ENCODE measurements at regions not wholly inside any gene's neighbourhood (a gene's known extent, or its start where the extent isn't known, plus 50 kb on each side); places are given as distances from the start of the nearest gene placed in this dataset.
"Not testable (repeated sequence)": the region's sequence is repeated elsewhere in the genome, so short reads cannot be mapped to it uniquely, and the experiment has no call there.

DNA sequence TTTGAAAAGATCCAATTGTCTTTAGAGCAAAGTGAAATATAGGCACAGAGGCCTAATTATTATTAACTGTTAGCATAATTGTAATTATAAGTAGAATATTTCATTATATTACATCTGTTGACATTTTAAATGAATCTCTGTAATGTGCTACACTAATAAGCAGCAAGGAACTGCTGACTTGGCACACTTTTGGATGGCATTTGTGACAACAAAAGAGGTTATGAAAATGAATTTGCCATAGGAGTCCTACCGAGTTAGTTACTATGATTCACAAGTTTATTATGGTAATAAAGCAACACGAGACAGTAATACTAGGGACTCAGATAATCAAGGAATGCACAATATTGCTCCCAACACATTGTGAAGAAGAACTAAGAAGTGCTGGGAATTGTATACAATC, 213.8 kb upstream of the PCDH9 start:
- DNase-seq (ENCODE audit: low read depth in 2 of 2) = no peak

DNA sequence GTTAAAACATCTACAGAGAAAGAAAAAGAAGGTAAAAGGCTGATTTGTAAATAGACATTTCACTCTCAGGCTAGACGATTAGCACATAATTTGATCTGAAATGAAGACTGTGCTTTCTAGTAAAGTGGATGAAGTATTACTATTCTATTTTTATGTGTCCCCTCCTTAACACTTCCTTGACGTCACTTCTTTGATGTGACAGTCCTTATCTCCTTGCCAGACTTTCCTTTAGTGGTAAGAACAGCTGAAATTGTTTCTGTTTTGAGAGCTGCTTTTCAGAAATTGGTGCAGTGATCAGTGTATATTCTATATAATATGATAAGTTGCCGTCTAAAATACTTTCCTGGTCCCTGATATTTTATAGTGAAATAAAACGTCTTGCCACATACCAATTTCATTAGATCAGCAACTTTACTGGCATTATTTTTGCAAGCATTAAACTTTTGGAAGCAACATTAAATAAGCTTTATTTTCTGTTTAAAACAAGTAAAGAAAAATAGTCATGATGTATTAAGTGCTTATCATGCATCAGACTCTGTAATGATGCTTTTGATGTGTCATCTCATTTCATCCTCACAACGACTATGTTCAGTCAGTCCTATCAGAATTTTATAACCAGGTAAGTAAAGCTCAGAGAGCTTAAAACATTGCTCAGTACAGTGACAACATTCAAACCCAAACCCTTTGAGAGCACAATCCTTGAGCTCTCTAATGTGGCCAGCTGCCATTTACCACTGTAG, 210.3 kb upstream of the PCDH9 start:
- no peak for DNase-seq (ENCODE audit: low read depth in 2 of 2)

DNA sequence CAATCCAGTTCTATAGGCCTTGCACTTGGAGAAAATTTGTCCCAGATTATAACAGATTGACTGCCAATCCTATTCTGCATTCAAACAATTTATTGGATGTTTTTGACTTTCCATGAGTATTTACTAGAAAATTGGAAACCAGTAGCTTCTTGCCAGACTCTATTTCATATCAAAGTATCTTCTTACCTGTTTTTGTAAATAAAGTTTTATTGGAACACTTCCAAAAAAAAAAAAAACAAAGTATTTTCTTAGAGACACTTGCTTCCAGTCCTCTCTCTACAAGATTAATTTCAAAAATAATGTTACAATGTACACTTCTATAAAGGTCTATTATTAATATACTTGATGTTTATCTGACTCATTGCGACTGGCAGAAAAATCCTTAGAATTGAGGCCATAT, 209.2 kb upstream of the PCDH9 start:
- no peak for DNase-seq (ENCODE audit: low read depth in 2 of 2)

DNA sequence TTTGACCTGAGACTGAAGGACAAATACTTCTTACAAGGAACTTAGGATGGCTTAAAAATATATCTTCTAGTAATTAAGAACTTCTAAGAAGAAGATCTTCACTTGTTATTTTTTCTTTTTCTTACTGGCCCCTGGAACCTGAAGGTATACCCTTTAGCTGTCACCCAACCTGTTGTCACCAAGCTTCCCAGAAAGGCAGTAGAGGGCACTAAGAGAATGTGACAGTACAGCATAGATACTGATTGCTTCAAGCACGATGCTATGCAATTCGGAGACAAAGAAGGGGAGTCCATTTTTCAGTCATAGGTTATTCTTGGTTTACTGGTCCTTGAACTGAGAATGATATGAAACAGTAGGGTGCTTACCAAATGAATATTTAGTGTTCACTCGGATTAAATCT, 208.3 kb upstream of the PCDH9 start:
- DNase-seq (ENCODE audit: low read depth in 2 of 2) = no peak

DNA sequence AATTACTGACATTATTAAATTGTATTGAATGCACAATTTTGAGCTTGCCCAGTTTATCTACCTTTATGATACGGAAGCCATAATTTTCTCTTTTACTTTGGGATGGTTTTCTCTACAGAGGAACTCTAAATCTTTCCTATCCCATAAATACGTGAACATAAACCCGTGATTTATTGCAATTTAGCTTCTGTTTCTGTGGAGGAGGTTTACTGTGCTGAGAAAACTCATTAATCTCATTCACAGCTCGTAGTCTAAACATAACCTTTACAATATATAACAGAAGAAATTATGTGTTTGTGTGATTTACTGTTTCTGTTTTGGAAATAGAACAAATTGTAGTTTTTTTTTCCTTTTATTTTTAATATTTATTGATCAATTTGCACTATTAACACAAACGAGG, 207.1 kb upstream of the PCDH9 start:
- DNase-seq (ENCODE audit: low read depth in 2 of 2) = no peak

DNA sequence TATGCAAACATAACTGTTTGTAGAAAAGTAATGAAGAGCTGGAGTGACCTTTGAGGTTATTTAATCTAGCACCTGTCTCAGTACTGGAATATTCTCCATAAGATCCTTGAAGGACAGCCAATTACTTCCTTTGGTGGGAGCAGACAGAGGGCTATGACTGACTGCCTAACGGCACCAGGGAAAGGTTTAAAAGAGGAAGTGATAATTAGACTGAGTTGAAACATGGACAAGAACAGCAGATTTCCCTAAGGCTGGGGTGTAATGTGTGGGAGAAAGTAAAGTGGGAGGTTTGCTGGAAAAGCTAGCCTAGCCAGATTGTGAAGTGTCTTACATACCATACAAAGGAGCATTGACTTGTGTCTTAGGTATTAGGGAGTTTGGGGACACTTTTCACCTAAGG, 191.3 kb upstream of the PCDH9 start:
- DNase-seq (ENCODE audit: low read depth in 2 of 2) = no peak

DNA sequence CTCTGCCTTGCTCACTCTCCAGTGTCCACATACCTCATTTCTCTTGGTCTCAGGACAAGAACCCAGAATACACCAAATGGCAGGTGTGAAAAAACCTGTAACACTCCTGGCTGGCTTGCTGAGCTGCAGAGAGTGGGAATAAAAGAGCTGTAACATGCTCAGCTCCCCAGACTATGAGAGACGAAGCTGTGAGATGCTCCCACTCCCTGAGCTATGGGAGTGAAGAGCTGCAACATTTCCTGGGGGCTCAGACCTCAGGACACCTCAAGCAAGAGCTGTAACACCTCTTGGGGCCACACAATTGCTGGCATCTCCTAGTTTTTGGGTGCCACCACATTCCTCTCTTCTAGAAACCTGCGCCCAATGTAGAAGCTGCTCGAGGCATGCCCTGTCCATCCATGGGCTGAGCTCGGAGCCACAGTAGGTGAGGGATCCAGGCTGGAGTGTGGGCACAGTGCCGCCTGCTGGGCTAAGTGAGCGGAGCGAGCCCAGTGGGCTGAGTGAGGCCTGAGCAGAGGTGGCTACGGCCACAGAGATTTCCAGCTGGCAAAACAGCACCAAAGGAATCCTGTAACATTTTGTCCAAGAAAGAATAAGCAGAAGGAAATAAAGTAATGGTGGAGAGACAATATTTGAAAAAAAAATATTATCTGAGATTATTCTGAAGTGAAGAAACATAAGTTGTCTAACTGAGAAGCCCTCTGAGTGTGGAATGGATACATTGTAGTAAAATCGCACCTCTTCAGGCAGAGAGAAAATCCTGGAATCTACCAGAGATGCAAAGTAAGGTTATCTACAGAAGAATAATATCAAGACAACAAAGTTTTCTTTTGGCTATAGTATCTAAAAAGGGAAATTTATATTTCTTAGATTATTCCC, 186.2 kb upstream of the PCDH9 start:
- DNase-seq (ENCODE audit: low read depth in 2 of 2) = no peak

DNA sequence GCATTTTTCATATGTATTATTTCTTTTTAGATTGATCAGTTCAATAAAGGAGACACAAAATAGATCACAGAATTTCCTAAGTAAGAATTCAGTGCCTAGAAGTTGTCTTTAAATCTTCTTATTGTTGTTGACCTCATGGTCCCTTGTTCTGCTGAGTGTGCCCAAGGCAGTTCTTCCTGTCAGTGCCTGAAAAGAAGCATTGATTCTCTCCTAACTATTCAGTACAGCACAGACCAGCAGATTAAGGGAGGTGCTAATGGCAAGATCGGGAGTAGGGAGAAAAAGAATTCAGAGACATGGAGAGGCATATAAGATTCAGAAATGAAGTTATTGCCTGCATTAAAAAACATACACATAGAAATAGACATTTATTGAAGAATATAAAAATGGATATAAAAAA, 180.5 kb upstream of the PCDH9 start:
- no peak for DNase-seq (ENCODE audit: low read depth in 2 of 2)

DNA sequence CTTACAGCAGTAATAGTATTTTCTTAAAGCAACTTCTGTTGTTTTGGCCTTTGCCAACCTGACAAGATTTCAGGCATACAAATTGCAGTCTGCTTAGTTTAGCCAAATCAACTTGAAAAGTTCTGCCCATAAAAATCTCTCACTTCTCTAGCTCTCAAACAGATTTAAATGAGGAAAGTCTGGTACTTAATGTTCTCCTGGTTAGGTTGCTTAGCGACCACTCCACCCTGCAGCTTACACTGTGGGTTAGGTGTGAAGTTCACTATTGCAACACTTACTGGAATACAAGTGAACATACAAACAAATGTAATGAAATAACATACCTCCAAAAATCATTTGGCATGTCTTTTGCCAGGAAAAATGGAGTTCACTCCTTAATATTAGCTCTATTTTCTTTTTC, 178.7 kb upstream of the PCDH9 start:
- DNase-seq (ENCODE audit: low read depth in 2 of 2) = no peak

DNA sequence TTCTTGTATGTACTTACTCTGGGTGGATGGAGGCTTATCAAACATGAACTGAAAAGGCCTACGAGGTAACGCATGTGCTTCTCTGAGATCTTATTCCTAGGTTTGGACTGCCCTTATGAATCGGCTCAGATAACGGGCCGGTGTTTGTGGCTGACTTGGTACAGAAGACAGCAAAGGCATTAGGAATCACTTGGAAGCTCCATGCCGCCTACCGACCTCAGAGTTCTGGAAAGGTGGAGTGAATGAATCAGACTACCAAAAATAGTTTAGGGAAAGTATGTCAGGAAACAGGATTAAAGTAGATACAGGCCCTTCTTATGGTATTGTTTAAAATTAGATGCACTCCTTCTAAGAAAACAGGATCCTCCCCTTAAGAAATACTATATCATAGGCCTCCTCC, 172.4 kb upstream of the PCDH9 start:
- DNase-seq (ENCODE audit: low read depth in 2 of 2) = no peak

DNA sequence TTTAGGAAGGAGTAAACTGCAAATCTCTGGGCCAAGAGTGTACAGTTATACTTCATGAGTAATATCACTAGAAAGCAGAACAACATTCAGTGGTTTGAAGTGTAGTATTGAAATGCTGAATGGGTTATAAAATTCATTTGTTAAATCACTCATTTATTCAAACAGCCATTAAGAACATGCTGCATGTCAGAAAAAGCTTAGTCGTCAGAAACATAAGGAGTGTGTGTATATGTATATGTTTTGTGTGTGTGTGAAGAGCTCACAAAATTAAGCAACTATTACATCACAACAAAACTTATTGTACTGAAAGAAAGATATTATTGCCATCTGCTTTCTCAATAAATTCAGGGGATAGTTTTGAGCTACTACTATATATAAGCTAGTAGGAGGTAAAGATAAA, 165.4 kb upstream of the PCDH9 start:
- DNase-seq (ENCODE audit: low read depth in 2 of 2) = no peak

DNA sequence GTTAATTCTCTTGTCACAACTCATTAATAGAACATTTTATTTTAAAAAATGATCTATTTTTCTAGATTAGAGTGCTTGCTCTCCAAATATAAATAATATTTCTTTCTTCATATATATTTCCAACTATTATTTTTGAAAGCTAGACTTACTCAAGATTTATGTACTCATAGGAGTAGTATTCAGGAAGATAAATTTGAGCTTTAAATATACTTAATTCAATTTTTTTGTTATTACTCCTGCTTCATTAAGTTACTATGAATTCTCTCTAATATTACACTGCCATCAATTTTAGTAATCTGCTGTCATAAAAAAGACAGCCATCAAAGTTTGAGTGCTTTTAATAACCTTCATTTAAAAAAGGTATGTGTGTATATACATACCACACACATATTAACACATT, 161.9 kb upstream of the PCDH9 start:
- no peak for DNase-seq (ENCODE audit: low read depth in 2 of 2)

DNA sequence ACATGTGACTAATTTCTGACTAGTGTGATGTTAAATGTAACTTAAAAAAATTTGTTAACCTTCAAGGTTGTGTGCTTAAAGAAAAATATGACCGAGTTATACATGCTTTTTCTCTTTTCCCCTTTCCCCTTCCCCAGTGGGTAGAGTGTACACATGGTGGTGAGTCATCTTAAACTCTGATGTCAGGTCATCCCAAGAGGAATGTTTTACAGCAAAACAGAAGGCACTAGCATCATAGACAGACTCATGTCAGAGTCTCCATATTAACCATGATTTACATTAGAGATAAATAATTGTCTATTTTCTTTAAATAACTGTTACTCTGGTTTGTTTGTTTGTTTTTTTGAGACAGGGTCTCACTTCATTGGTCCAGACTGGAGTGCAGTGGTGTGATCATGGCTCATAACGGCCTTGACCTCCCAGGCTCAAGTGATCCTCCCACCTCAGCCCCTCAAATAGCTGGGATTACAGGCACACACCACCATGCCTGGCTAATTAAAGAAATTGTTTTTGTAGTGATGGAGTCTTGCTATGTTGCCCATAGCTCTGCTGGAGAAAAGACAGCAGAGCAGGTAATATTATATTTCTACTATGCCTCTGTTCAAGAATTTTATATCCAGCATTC, 160.4 kb upstream of the PCDH9 start:
- no peak for DNase-seq (ENCODE audit: low read depth in 2 of 2)

DNA sequence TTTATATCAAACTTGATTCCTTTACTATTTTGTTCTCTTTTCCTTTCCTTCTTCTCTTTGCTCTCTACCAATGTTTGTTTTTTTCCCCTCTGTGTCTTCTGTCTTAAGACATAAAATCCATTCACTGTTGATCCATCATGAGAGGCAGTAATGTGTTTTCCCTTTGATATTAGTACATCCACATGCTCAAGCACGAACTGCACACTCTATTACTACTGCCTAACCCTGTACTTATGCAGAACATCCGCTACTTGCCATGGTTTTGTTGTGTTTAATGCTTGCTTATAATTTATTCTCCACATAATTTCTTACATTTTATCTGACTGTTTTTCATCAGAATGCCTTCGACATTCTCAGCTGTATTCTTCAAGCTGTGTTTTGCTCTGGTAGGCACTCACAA, 159.0 kb upstream of the PCDH9 start:
- no peak for DNase-seq (ENCODE audit: low read depth in 2 of 2)

DNA sequence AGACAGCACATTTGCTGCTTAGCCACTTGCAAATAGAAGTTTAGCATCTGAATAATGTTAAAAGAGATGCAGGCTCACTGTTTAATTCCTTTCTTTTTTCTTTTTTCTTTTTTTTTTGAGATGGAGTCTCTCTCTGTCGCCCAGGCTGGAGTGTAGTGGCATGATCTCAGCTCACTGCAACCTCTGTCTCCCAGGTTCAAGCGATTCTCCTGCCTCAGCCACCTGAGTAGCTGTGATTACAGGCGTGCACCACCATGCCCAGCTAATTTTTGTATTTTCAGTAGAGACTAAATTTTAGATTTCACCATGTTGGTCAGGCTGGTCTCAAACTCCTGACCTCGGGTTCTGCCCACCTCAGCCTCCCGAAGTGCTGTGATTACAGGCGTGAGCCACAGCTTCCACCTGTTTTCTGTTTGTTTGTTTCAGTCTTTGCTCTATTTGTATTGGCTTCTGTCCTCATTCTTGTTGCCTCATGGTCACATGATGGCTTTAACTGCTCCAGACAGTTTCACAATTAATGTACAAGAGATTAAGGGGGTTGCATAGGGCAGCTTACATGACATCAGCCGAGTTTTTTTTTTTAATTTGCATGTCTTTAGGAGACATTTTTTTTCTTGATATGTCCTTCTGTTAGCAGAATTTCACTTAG, 153.1 kb upstream of the PCDH9 start:
- DNase-seq (ENCODE audit: low read depth in 2 of 2) = not testable (repeated sequence)

DNA sequence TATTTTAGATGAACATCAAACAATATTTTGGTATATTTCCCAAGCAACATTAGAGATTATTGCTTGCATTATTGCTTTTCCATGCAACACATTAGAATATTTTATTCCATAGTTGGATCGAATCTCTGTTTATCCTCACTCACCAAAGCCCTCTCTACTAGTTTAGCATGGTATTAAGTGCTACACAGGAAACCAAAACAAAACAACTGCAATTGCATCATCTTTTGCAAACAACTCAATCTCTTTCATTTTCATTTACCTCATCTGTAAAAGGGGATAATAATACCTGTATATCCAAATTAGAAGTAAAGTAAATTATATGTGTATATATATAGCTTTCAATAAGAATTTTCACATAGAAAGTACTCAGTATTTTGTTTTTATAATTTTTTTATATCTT, 147.8 kb upstream of the PCDH9 start:
- no peak for DNase-seq (ENCODE audit: low read depth in 2 of 2)

DNA sequence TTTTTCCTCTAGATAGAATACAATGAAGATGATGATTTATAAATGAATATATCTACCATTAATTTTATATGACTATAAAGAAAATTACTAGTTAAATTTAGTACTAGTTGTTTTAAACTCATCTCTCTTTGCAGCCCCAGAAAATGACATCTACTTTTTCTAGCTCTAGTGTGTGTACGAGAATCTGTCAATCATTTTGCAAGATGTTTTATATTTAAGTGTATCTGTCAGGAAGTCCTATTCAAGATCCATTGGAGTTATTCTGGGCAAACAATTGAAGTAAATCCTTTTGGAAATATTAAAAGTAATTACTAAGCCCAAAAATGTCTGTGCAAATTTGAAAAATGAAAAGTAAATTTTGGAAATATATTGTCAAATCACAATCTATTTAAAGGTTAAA, 144.3 kb upstream of the PCDH9 start:
- DNase-seq (ENCODE audit: low read depth in 2 of 2) = no peak

DNA sequence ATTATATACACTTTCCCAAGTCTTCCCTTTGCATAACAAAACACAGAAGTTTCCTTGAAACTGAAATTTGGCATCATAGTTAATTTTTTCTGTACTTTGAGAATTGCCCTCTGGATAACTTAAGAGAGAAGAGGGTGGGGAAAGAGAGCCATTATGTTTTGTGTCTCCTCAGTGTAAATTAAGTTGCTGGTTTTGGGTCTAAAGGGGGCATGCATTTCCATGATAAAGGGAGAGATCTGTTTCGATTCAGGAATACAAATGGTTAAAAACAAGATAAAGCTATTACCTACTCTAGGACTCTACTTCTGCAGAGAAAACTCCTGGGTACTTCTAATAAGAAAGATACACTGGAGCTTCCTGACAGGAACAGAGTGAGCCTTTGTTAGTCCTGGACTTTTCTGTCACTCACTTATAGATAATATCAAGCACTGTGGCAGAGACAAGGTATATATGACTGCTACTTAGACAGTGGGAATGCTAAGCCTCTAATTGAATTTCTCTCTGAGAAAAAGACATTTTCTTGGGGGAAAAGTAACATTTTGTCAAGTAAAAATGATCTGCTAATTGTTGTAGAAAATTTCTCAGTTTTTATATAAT, 142.8 kb upstream of the PCDH9 start:
- DNase-seq (ENCODE audit: low read depth in 2 of 2) = no peak

DNA sequence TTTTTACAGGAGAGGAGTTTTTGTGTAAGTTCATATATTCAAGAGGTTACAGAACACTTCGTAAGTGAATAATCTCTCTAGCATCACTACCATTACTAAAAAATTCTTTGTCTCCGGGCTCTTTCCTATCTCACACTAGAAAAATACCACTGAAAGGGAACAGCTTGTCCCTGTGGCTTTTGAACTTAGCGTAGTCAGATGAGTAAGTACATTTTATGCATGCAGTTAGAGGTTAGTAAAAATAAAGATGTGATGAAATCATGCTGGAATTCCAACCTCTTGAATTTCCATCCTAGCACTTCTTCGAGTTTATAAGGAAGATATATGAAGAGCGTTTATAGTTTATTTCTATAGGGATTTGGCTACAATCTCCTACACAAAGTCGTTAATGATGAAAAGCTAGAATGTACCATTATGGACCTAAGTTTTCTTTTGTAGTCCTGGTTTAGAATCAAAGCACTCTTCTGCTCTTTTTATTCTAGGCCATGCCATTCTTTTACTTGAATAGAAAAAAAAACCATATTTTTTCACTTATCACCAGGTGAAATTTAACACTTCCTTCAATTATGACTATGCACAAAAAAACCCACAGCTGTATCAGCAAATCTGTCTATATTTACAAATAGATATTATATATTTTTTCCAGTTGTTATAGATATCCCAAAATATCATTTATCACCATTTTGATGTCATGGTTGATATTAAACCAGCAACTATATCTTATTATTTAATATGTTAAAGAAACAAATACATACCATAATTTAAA, 139.9 kb upstream of the PCDH9 start:
- DNase-seq (ENCODE audit: low read depth in 2 of 2) = peak; percentile 61 to 70

DNA sequence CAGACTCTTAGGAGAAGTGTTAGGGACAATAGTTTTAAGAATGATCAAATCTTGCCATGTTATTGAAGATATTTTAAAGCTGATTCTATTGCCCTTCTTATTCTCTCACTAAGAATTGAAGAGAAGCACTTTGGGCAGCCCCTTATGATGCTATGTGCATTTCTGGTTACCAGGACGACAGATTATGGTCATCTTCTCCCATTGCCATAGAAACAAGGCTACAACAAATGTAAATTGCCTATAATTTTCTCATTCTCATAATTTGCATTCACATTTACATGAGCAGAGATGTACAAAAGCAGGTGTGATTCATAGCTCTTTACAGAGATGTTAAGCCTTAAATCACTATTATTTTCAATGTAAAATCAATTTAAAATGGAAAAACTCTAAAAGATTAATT, 137.3 kb upstream of the PCDH9 start:
- no peak for DNase-seq (ENCODE audit: low read depth in 2 of 2)

DNA sequence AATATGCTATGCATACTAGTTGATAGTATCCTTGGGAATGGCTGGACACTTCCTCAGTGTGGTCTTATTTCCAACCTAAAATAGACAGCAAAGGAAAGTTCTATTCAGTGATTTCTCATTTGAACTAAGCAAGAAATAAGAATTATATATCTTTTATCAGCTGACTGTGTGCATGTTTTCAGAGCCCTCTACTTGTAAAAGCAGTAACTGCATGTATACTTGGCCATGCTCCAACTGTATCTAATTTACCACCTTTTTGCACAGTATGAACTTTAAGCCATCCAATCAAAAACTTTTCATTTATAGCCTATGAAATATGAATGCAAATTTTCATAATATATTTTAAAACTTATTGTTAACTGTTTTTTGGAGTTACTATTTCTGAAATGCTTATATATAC, 136.4 kb upstream of the PCDH9 start:
- no peak for DNase-seq (ENCODE audit: low read depth in 2 of 2)

All from fibroblast of skin of left biceps (primary cell).